Subcutaneous abdominal adipose tissue (tissue), 5 donors: ENCODE measurements at regions not wholly inside any gene's neighbourhood (a gene's known extent, or its start where the extent isn't known, plus 50 kb on each side); places are given as distances from the start of the nearest gene placed in this dataset.

ENCODE experiments used
- H3K27ac ChIP-seq: one replicate; pipeline ENCODE4 v1.7.0; 2013; ENCODE audit warnings: low read depth, mild to moderate bottlenecking, inconsistent platforms, low read length, moderate library complexity
- H3K27me3 ChIP-seq, 5 donors: one replicate each; pipeline ENCODE4 v1.7.0; 2013; ENCODE audit warnings: low read length in 5 of 5, inconsistent platforms in 1 of 5; ENCODE audit not compliant: control insufficient read depth in 5 of 5, insufficient read depth in 4 of 5
- H3K36me3 ChIP-seq, 5 donors: one replicate each; pipeline ENCODE4 v1.7.0; 2013; ENCODE audit warnings: low read length in 5 of 5; ENCODE audit not compliant: control insufficient read depth in 5 of 5, insufficient read depth in 5 of 5
- H3K4me1 ChIP-seq, 5 donors: one replicate each; pipeline ENCODE4 v1.7.0; 2013; ENCODE audit warnings: low read length in 5 of 5, mild to moderate bottlenecking in 3 of 5, moderate library complexity in 1 of 5; ENCODE audit not compliant: control insufficient read depth in 5 of 5, insufficient read depth in 5 of 5
- H3K4me3 ChIP-seq, 5 donors: one replicate each; pipeline ENCODE4 v1.7.0; 2013; ENCODE audit warnings: low read length in 5 of 5, low read depth in 1 of 5
- H3K9ac ChIP-seq, 5 donors: one replicate each; pipeline ENCODE4 v1.7.0; 2013; ENCODE audit warnings: low read length in 5 of 5, mild to moderate bottlenecking in 4 of 5, moderate library complexity in 3 of 5
- H3K9me3 ChIP-seq, 5 donors: one replicate each; pipeline ENCODE4 v1.7.0; 2013; ENCODE audit warnings: low read length in 5 of 5; ENCODE audit not compliant: control insufficient read depth in 5 of 5
- donor health status: healthy.
- donor health status: healthy.
- donor health status: healthy.
- donor health status: healthy.
- donor health status: healthy.

- Histone ChIP-seq H3K36me3 (no peaks in the 10 kb centered on the region), H3K27ac (no peak overlapping the region), H3K9me3 (no peaks in the 10 kb centered on the region), H3K9ac (no peak overlapping the region), H3K4me1 (peaks cover 0 to 2% (median 0%) of the 10 kb centered on the region in 5 donors), H3K4me3 (no peak overlapping the region), H3K27me3 (no peaks in the 10 kb centered on the region)
These were observed 170.5 kb upstream of the LRIG1 start for GRCh38 chr3:66671291-66671690.

- Histone ChIP-seq H3K4me1 (peaks cover 0 to 2% (median 0%) of the 10 kb centered on the region in 5 donors), H3K9me3 (no peaks in the 10 kb centered on the region), H3K4me3 (no peak overlapping the region), H3K27ac (no peak overlapping the region), H3K27me3 (no peaks in the 10 kb centered on the region), H3K9ac (no peak overlapping the region), H3K36me3 (no peaks in the 10 kb centered on the region)
These were observed 172.0 kb upstream of the LRIG1 start for GRCh38 chr3:66672830-66673229.

- Histone ChIP-seq H3K27ac (no peak overlapping the region), H3K9me3 (no peaks in the 10 kb centered on the region)
These were observed 172.5 kb upstream of the LRIG1 start for GRCh38 chr3:66673293-66673692.

GRCh38 chr3:66675366-66675765 is 174.5 kb upstream of the LRIG1 start:
- H3K36me3 ChIP-seq: no peaks in the 10 kb centered on the region
- H3K4me3 ChIP-seq: no peak overlapping the region
- no peaks in the 10 kb centered on the region for H3K9me3 ChIP-seq
- H3K4me1 ChIP-seq: peaks cover 0 to 2% (median 0%) of the 10 kb centered on the region in 5 donors
- H3K9ac ChIP-seq: no peak overlapping the region
- no peaks in the 10 kb centered on the region for H3K27me3 ChIP-seq
- no peak overlapping the region for H3K27ac ChIP-seq

More at GRCh38 chr3:66673293-66673692, 172.5 kb upstream of the LRIG1 start:
- Histone ChIP-seq H3K36me3 (no peaks in the 10 kb centered on the region), H3K9ac (no peak overlapping the region), H3K4me3 (no peak overlapping the region), H3K27me3 (no peaks in the 10 kb centered on the region), H3K4me1 (peaks cover 0 to 2% (median 0%) of the 10 kb centered on the region in 5 donors)

- Histone ChIP-seq H3K4me3 (no peak overlapping the region), H3K27ac (no peak overlapping the region), H3K4me1 (peaks cover 0 to 19% (median 7%) of the 10 kb centered on the region in 5 donors), H3K36me3 (no peaks in the 10 kb centered on the region), H3K9ac (no peak overlapping the region), H3K9me3 (no peaks in the 10 kb centered on the region), H3K27me3 (no peaks in the 10 kb centered on the region)
These were observed 191.4 kb upstream of the LRIG1 start for GRCh38 chr3:66692042-66692765.

GRCh38 chr3:66692766-66693150 is 191.9 kb upstream of the LRIG1 start:
- Histone ChIP-seq H3K27ac (no peak overlapping the region), H3K4me3 (no peak overlapping the region), H3K27me3 (no peaks in the 10 kb centered on the region), H3K4me1 (peaks cover 0 to 19% (median 7%) of the 10 kb centered on the region in 5 donors), H3K9ac (no peak overlapping the region), H3K9me3 (no peaks in the 10 kb centered on the region), H3K36me3 (no peaks in the 10 kb centered on the region)

- Histone ChIP-seq H3K27me3 (no peaks in the 10 kb centered on the region), H3K4me1 (peaks cover 0 to 19% (median 7%) of the 10 kb centered on the region in 5 donors), H3K9ac (no peak overlapping the region), H3K27ac (peak overlapping the region; percentile 18), H3K36me3 (no peaks in the 10 kb centered on the region), H3K9me3 (no peaks in the 10 kb centered on the region), H3K4me3 (peak overlapping the region in 1 of 5 donors; percentile 48)
These were observed 192.7 kb upstream of the LRIG1 start for GRCh38 chr3:66693461-66694031.

GRCh38 chr3:66702126-66702525 is 201.3 kb upstream of the LRIG1 start:
- Histone ChIP-seq H3K4me1 (peaks cover 0 to 11% (median 0%) of the 10 kb centered on the region in 5 donors), H3K27ac (no peak overlapping the region), H3K27me3 (no peaks in the 10 kb centered on the region)

GRCh38 chr3:66703501-66703900 is 202.7 kb upstream of the LRIG1 start:
- Histone ChIP-seq H3K27ac (peak overlapping the region; percentile 43), H3K9ac (no peak overlapping the region), H3K27me3 (no peaks in the 10 kb centered on the region), H3K4me1 (peaks cover 0 to 11% (median 0%) of the 10 kb centered on the region in 5 donors), H3K36me3 (no peaks in the 10 kb centered on the region), H3K9me3 (no peaks in the 10 kb centered on the region), H3K4me3 (no peak overlapping the region)

More at GRCh38 chr3:66702126-66702525, 201.3 kb upstream of the LRIG1 start:
- Histone ChIP-seq H3K9me3 (no peaks in the 10 kb centered on the region), H3K9ac (no peak overlapping the region), H3K36me3 (no peaks in the 10 kb centered on the region), H3K4me3 (no peak overlapping the region)

- H3K36me3 ChIP-seq: no peaks in the 10 kb centered on the region
- peaks cover 0 to 11% (median 0%) of the 10 kb centered on the region in 5 donors for H3K4me1 ChIP-seq
- no peak overlapping the region for H3K27ac ChIP-seq
- no peak overlapping the region for H3K4me3 ChIP-seq
- no peaks in the 10 kb centered on the region for H3K27me3 ChIP-seq
- H3K9ac ChIP-seq: no peak overlapping the region
- no peaks in the 10 kb centered on the region for H3K9me3 ChIP-seq
These were observed 204.3 kb upstream of the LRIG1 start for GRCh38 chr3:66705076-66705475.
